ENCODE measurements at regions not wholly inside any gene's neighbourhood (a gene's known extent, or its start where the extent isn't known, plus 50 kb on each side); places are given as distances from the start of the nearest gene placed in this dataset.

DNA sequence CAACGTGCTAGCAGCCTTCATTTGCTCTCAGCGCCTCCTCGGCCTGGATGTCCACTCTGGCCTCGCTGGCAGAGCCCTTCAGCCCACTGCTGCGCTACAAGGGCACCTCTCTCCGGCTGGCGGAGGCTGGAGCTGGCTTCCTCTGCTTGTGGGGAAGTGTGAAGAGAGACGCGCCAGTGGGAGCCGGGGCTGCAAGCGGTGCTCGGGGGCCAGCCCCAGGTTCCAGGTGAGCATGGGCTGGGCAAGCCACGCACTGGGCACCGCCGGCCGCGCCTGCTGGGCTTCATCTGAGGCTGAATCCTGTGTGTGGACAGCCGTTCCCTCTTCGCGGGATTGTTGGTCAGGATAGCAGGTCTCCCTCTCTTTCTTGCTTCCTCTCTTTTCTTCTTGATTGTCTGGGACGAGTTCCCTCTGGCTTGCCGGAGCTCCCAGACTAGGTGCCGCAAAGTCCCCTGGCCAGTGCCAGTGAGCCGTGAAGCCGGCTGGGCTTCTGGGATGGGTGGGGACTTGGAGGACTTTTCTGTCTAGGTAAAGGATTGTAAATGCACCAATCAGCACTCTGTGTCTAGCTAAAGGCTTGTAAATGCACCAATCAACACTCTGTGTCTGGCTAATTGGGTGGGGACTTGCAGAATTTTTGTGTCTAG lies 165.0 kb downstream of the HEPH start:
- Histone ChIP-seq H3K4me1 (ENCODE audit: insufficient read depth, low read length) (no peaks in the 10 kb centered on the region), H3K27me3 (ENCODE audit: control insufficient read depth in 1 of 2, insufficient read depth in 2 of 2, low read length in 2 of 2) (no peaks in the 10 kb centered on the region), H3K9me3 (ENCODE audit: control insufficient read depth in 1 of 2, insufficient read depth in 1 of 2, low read length in 2 of 2) (peaks cover 0 to 5% of the 10 kb centered on the region in 2 experiments), H3K4me3 (ENCODE audit: low read length) (no peak overlapping the region), H3K27ac (ENCODE audit: low read depth in 1 of 2, low read length in 2 of 2) (no peak overlapping the region), H3K36me3 (ENCODE audit: insufficient read depth, low read length) (no peaks in the 10 kb centered on the region)
- H3K9me3 Mint-ChIP-seq: peaks cover 3% of the 10 kb centered on the region
- no peak overlapping the region for H3K27ac Mint-ChIP-seq
- ATAC-seq (ENCODE audit: poor library complexity) (no peak), DNase-seq (no peak)
- H3K27me3 Mint-ChIP-seq: no peaks in the 10 kb centered on the region
- intact Hi-C loops (cut with DNase I, micrococcal nuclease): no loop called here
- no peaks in the 10 kb centered on the region for H3K36me3 Mint-ChIP-seq (ENCODE audit: low read depth)
- TF ChIP-seq, protein P1, sequence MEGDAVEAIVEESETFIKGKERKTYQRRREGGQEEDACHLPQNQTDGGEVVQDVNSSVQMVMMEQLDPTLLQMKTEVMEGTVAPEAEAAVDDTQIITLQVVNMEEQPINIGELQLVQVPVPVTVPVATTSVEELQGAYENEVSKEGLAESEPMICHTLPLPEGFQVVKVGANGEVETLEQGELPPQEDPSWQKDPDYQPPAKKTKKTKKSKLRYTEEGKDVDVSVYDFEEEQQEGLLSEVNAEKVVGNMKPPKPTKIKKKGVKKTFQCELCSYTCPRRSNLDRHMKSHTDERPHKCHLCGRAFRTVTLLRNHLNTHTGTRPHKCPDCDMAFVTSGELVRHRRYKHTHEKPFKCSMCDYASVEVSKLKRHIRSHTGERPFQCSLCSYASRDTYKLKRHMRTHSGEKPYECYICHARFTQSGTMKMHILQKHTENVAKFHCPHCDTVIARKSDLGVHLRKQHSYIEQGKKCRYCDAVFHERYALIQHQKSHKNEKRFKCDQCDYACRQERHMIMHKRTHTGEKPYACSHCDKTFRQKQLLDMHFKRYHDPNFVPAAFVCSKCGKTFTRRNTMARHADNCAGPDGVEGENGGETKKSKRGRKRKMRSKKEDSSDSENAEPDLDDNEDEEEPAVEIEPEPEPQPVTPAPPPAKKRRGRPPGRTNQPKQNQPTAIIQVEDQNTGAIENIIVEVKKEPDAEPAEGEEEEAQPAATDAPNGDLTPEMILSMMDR (IDR thresholded peaks at IDR 0.05): no peak
- CTCF ChIA-PET: no interaction called here
- no peak overlapping the region for H3K4me3 Mint-ChIP-seq
- POLR2A ChIA-PET: no interaction called here
- H3K4me1 Mint-ChIP-seq (ENCODE audit: low read depth): no peaks in the 10 kb centered on the region

DNA sequence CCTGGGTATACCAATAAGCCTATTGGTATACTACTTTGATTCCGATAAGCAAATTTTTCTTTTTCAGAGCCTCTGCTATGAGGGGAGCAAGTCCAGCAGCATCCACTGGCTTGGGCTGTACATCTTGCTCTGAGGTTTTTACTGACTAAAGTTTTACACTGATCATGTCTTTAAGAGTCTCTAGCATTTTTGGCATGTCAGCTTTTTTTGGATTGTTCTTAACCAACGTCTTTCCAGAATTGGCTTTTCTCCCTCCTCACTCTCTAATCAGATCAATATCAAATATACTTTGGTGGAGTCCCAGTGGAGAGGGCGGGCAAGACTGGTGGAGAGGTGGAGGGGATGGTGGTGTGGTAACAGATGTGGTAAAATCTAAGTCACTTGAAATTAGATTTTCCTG lies 196.8 kb downstream of the HEPH start:
- Mint-ChIP-seq H3K27ac (no peak overlapping the region), H3K36me3 (ENCODE audit: low read depth) (no peaks in the 10 kb centered on the region), H3K4me3 (no peak overlapping the region), H3K27me3 (no peaks in the 10 kb centered on the region), H3K4me1 (ENCODE audit: low read depth) (no peaks in the 10 kb centered on the region), H3K9me3 (no peaks in the 10 kb centered on the region)
- TF ChIP-seq, protein P1 (IDR thresholded peaks at IDR 0.05): no peak
- Histone ChIP-seq H3K36me3 (ENCODE audit: insufficient read depth, low read length) (no peaks in the 10 kb centered on the region), H3K4me1 (ENCODE audit: insufficient read depth, low read length) (no peaks in the 10 kb centered on the region), H3K9me3 (ENCODE audit: control insufficient read depth in 1 of 2, insufficient read depth in 1 of 2, low read length in 2 of 2) (no peaks in the 10 kb centered on the region), H3K27me3 (ENCODE audit: control insufficient read depth in 1 of 2, insufficient read depth in 2 of 2, low read length in 2 of 2) (no peaks in the 10 kb centered on the region), H3K4me3 (ENCODE audit: low read length) (no peak overlapping the region), H3K27ac (ENCODE audit: low read depth in 1 of 2, low read length in 2 of 2) (no peak overlapping the region)
- ChIA-PET CTCF (no interaction called here), POLR2A (no interaction called here)
- intact Hi-C loops (cut with DNase I, micrococcal nuclease): no loop called here
- DNase-seq (no peak), ATAC-seq (ENCODE audit: poor library complexity) (no peak)

DNA sequence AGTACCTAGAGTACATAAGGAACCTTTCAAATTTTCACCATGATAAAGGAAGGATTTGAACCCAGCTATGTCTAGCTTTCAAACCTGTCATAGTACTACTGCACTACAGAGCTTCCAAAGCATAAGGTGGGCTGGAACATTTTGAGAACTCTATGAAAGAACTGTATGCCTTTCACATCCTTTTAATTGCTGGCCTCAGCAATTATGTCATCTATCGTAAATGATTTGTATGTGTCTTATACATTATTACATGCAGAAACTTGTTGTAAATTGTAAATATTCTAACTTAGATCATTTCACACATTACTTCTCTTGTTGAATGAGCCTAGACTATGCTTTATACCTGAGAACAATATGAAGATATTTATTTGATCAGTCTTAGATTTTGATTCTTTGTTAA lies 220.7 kb downstream of the HEPH start:
- no peaks in the 10 kb centered on the region for H3K9me3 ChIP-seq (ENCODE audit: control insufficient read depth in 1 of 2, insufficient read depth in 1 of 2, low read length in 2 of 2)
- no peak overlapping the region for H3K4me3 ChIP-seq (ENCODE audit: low read length)
- H3K36me3 ChIP-seq (ENCODE audit: insufficient read depth, low read length): no peaks in the 10 kb centered on the region
- ATAC-seq (ENCODE audit: poor library complexity): no peak
- intact Hi-C loops (cut with DNase I, micrococcal nuclease): no loop called here
- Mint-ChIP-seq H3K4me3 (no peak overlapping the region), H3K4me1 (ENCODE audit: low read depth) (no peaks in the 10 kb centered on the region), H3K36me3 (ENCODE audit: low read depth) (no peaks in the 10 kb centered on the region), H3K9me3 (no peaks in the 10 kb centered on the region), H3K27ac (no peak overlapping the region), H3K27me3 (no peaks in the 10 kb centered on the region)
- POLR2A ChIA-PET: no interaction called here
- H3K27me3 ChIP-seq (ENCODE audit: control insufficient read depth in 1 of 2, insufficient read depth in 2 of 2, low read length in 2 of 2): no peaks in the 10 kb centered on the region
- CTCF ChIA-PET: no interaction called here
- no peak overlapping the region for H3K27ac ChIP-seq (ENCODE audit: low read depth in 1 of 2, low read length in 2 of 2)
- no peak for DNase-seq
- no peaks in the 10 kb centered on the region for H3K4me1 ChIP-seq (ENCODE audit: insufficient read depth, low read length)
- TF ChIP-seq, protein P1 (IDR thresholded peaks at IDR 0.05): no peak
